Thyroid gland (tissue), 4 donors: ENCODE measurements at regions not wholly inside any gene's neighbourhood (a gene's known extent, or its start where the extent isn't known, plus 50 kb on each side); places are given as distances from the start of the nearest gene placed in this dataset.

Experiments
- CTCF ChIP-seq, 6 experiments: fragments of 200-600 bp in 3 of 6; fragments of 450-650 bp in 3 of 6; sonication (generic) in 3 of 6; IDR thresholded peaks; one replicate each; pipeline ENCODE4 v1.5.1; 2016 to 2019; ENCODE audit warnings: antibody characterized with exemption in 6 of 6, mild to moderate bottlenecking in 2 of 6, inconsistent platforms in 1 of 6, moderate library complexity in 1 of 6
- POLR2A ChIP-seq, 2 donors: fragments of 450-650 bp; IDR thresholded peaks; one replicate each; pipeline ENCODE4 v1.6.1; 2017; ENCODE audit warnings: antibody characterized with exemption in 2 of 2, mild to moderate bottlenecking in 2 of 2, moderate library complexity in 1 of 2

DNA sequence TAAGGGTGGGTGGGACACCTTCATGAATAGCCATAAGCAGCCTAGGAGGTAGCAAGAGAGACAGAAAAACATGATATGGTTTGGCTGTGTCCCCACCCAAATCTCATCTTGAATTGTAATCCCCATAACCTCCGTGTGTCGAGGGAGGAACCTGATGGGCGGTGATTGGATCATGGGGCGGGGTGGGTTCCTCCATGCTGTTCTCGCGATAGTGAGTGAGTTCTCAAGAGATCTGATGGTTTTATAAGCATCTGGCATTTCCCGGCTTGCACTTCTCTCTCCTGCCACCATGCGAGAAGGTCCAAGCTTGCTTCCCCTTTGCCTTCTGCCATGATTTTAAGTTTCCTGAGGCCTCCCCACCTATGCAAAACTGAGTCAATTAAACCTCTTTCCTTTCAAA is 259.1 kb upstream of the ERCC4 start:
- no peak for TF ChIP-seq POLR2A (IDR thresholded peaks at IDR 0.05)
- TF ChIP-seq CTCF (IDR thresholded peaks at IDR 0.05) = no peak
